ENCODE measurements at regions not wholly inside any gene's neighbourhood (a gene's known extent, or its start where the extent isn't known, plus 50 kb on each side); places are given as distances from the start of the nearest gene placed in this dataset. TPM values are rescaled to one million over a fixed set of nuclear protein-coding genes. Genes with fewer than 3 reads are reported as not detected.

GRCh38 chr2:161569401-161569800, 54.8 kb upstream of the SLC4A10 start:
- Histone ChIP-seq H3K23ac (ENCODE audit: low read depth, low read length, poor library complexity) (no peak overlapping the region), H3K4me1 (ENCODE audit: control insufficient read depth in 2 of 2, insufficient read depth in 1 of 2, low read depth in 1 of 2, low read length in 2 of 2) (no peaks in the 10 kb centered on the region), H3K27me3 (ENCODE audit: control insufficient read depth in 3 of 3, insufficient read depth in 3 of 3, low read depth in 1 of 3, low read length in 3 of 3) (no peaks in the 10 kb centered on the region), H3K14ac (ENCODE audit: low read length) (no peak overlapping the region), H4K8ac (ENCODE audit: low read depth, low read length) (no peak overlapping the region), H2BK15ac (ENCODE audit: low read length) (no peak overlapping the region), H2BK120ac (ENCODE audit: low read depth, low read length) (no peak overlapping the region), H3K9ac (ENCODE audit: low read depth, low read length, poor library complexity) (no peak overlapping the region), H2AK5ac (ENCODE audit: low read depth, low read length) (no peak overlapping the region), H2AFZ (ENCODE audit: low read length) (no peak overlapping the region), H3K79me1 (ENCODE audit: low read depth, low read length) (no peaks in the 10 kb centered on the region), H3K4me3 (ENCODE audit: low read length in 2 of 2) (no peak overlapping the region), H3K4ac (ENCODE audit: low read length) (no peak overlapping the region), H3K36me3 (replicated peaks in 1 of 2; ENCODE audit: control insufficient read depth in 2 of 2, insufficient read depth in 2 of 2, low read length in 2 of 2) (no peaks in the 10 kb centered on the region), H3K27ac (replicated peaks; ENCODE audit: low read length) (no peak overlapping the region), H2BK12ac (ENCODE audit: low read length) (no peak overlapping the region), H3K4me2 (ENCODE audit: insufficient read depth, low read length, poor library complexity, severe bottlenecking) (no peak overlapping the region), H4K91ac (ENCODE audit: low read depth, low read length, poor library complexity) (no peak overlapping the region), H3K18ac (ENCODE audit: low read length) (no peak overlapping the region), H3K9me3 (replicated peaks in 1 of 2; ENCODE audit: control insufficient read depth in 2 of 2, insufficient read depth in 1 of 2, low read depth in 1 of 2, low read length in 2 of 2) (no peaks in the 10 kb centered on the region), H2BK5ac (ENCODE audit: low read length) (no peak overlapping the region)
- no peak for DNase-seq (ENCODE audit: low spot score)

- Histone ChIP-seq H3K36me3 (replicated peaks in 1 of 2; ENCODE audit: control insufficient read depth in 2 of 2, insufficient read depth in 2 of 2, low read length in 2 of 2) (no peaks in the 10 kb centered on the region), H3K27me3 (ENCODE audit: control insufficient read depth in 3 of 3, insufficient read depth in 3 of 3, low read depth in 1 of 3, low read length in 3 of 3) (no peaks in the 10 kb centered on the region), H3K14ac (ENCODE audit: low read length) (no peak overlapping the region), H3K9ac (ENCODE audit: low read depth, low read length, poor library complexity) (no peak overlapping the region), H3K79me1 (ENCODE audit: low read depth, low read length) (no peaks in the 10 kb centered on the region), H4K8ac (ENCODE audit: low read depth, low read length) (no peak overlapping the region), H2BK120ac (ENCODE audit: low read depth, low read length) (no peak overlapping the region), H3K4me3 (ENCODE audit: low read length in 2 of 2) (no peak overlapping the region), H3K9me3 (replicated peaks in 1 of 2; ENCODE audit: control insufficient read depth in 2 of 2, insufficient read depth in 1 of 2, low read depth in 1 of 2, low read length in 2 of 2) (no peaks in the 10 kb centered on the region), H2AK5ac (ENCODE audit: low read depth, low read length) (no peak overlapping the region), H3K23ac (ENCODE audit: low read depth, low read length, poor library complexity) (no peak overlapping the region), H2BK15ac (ENCODE audit: low read length) (no peak overlapping the region), H2BK12ac (ENCODE audit: low read length) (no peak overlapping the region), H3K4me1 (ENCODE audit: control insufficient read depth in 2 of 2, insufficient read depth in 1 of 2, low read depth in 1 of 2, low read length in 2 of 2) (no peaks in the 10 kb centered on the region), H2BK5ac (ENCODE audit: low read length) (no peak overlapping the region), H2AFZ (ENCODE audit: low read length) (no peak overlapping the region), H4K91ac (ENCODE audit: low read depth, low read length, poor library complexity) (no peak overlapping the region), H3K27ac (replicated peaks; ENCODE audit: low read length) (no peak overlapping the region), H3K4ac (ENCODE audit: low read length) (no peak overlapping the region), H3K4me2 (ENCODE audit: insufficient read depth, low read length, poor library complexity, severe bottlenecking) (no peak overlapping the region), H3K18ac (ENCODE audit: low read length) (peak overlapping the region; percentile 48)
- WGBS, 2 donors (ENCODE audit: extremely low coverage in 2 of 2, insufficient read length in 2 of 2, insufficient replicate concordance in 1 of 2), result no CpG with 5 or more reads among the region's 6 CpGs
- no peak for DNase-seq (ENCODE audit: low spot score)
Observed at GRCh38 chr2:161570424-161571050, 53.7 kb upstream of the SLC4A10 start.

GRCh38 chr2:161571051-161571429, 53.2 kb upstream of the SLC4A10 start:
- WGBS, 2 donors (ENCODE audit: extremely low coverage in 2 of 2, insufficient read length in 2 of 2, insufficient replicate concordance in 1 of 2), result no CpG with 5 or more reads among the region's 1 CpG

More at GRCh38 chr2:161571051-161571429, 53.2 kb upstream of the SLC4A10 start:
- H3K23ac ChIP-seq (ENCODE audit: low read depth, low read length, poor library complexity), result no peak overlapping the region
- H3K4me2 ChIP-seq (ENCODE audit: insufficient read depth, low read length, poor library complexity, severe bottlenecking), result no peak overlapping the region
- H3K79me1 ChIP-seq (ENCODE audit: low read depth, low read length), result no peaks in the 10 kb centered on the region
- no peak overlapping the region for H3K27ac ChIP-seq (replicated peaks; ENCODE audit: low read length)
- H2AFZ ChIP-seq (ENCODE audit: low read length), result no peak overlapping the region
- H2BK5ac ChIP-seq (ENCODE audit: low read length), result no peak overlapping the region
- peak overlapping the region; percentile 48 for H3K18ac ChIP-seq (ENCODE audit: low read length)
- H3K9ac ChIP-seq (ENCODE audit: low read depth, low read length, poor library complexity), result no peak overlapping the region
- no peaks in the 10 kb centered on the region for H3K4me1 ChIP-seq (ENCODE audit: control insufficient read depth in 2 of 2, insufficient read depth in 1 of 2, low read depth in 1 of 2, low read length in 2 of 2)
- no peak overlapping the region for H4K91ac ChIP-seq (ENCODE audit: low read depth, low read length, poor library complexity)
- no peak overlapping the region for H3K4ac ChIP-seq (ENCODE audit: low read length)
- no peak overlapping the region for H2AK5ac ChIP-seq (ENCODE audit: low read depth, low read length)
- H3K27me3 ChIP-seq (ENCODE audit: control insufficient read depth in 3 of 3, insufficient read depth in 3 of 3, low read depth in 1 of 3, low read length in 3 of 3), result no peaks in the 10 kb centered on the region
- no peak overlapping the region for H4K8ac ChIP-seq (ENCODE audit: low read depth, low read length)
- H3K9me3 ChIP-seq (replicated peaks in 1 of 2; ENCODE audit: control insufficient read depth in 2 of 2, insufficient read depth in 1 of 2, low read depth in 1 of 2, low read length in 2 of 2), result no peaks in the 10 kb centered on the region
- H2BK15ac ChIP-seq (ENCODE audit: low read length), result no peak overlapping the region
- no peak overlapping the region for H2BK120ac ChIP-seq (ENCODE audit: low read depth, low read length)
- H2BK12ac ChIP-seq (ENCODE audit: low read length), result no peak overlapping the region
- H3K36me3 ChIP-seq (replicated peaks in 1 of 2; ENCODE audit: control insufficient read depth in 2 of 2, insufficient read depth in 2 of 2, low read length in 2 of 2), result no peaks in the 10 kb centered on the region
- no peak overlapping the region for H3K4me3 ChIP-seq (ENCODE audit: low read length in 2 of 2)
- H3K14ac ChIP-seq (ENCODE audit: low read length), result no peak overlapping the region
- no peak for DNase-seq (ENCODE audit: low spot score)

Small RNAs in the stretch of these regions (small RNA-seq; reads per million reads assigned to genes)
- gene RF01210 (ENCODE audit: insufficient read depth), result not detected
